Right lobe of liver (tissue), 6 donors: ENCODE measurements at regions not wholly inside any gene's neighbourhood (a gene's known extent, or its start where the extent isn't known, plus 50 kb on each side); places are given as distances from the start of the nearest gene placed in this dataset.

Source experiments
- ATAC-seq, 4 donors: fragments of 200-7000 bp; cut with Tn5 transposase; one replicate each; pipeline ENCODE4 v1.9.1; 2020; ENCODE audit warnings: mild to moderate bottlenecking in 4 of 4, moderate library complexity in 4 of 4
- DNase-seq, 3 donors: peaks; one replicate each; pipeline ENCODE4 v3.0.0-alpha.2; 2020
- H3K27ac ChIP-seq, 3 donors: fragments of 200-600 bp; one replicate each; pipeline ENCODE4 v1.8.0; 2022
- H3K27me3 ChIP-seq, 2 donors: fragments of 200-600 bp; one replicate each; pipeline ENCODE4 v1.8.0; 2022
- H3K36me3 ChIP-seq, 4 donors: fragments of 200-600 bp; sonication (generic) in 1 of 4; one replicate each; pipeline versions ENCODE4 v1.5.1 to v1.8.0; 2017 to 2022; ENCODE audit warnings: control low read depth in 1 of 4
- H3K4me1 ChIP-seq, 4 donors: fragments of 200-600 bp; sonication (generic) in 1 of 4; one replicate each; pipeline versions ENCODE4 v1.5.1 to v1.8.0; 2017 to 2022; ENCODE audit warnings: control low read depth in 1 of 4
- H3K4me3 ChIP-seq, 3 donors: fragments of 200-600 bp; one replicate each; pipeline ENCODE4 v1.8.0; 2022
- H3K9me3 ChIP-seq, 4 donors: fragments of 200-600 bp; sonication (generic) in 1 of 4; one replicate each; pipeline versions ENCODE4 v1.5.1 to v1.8.0; 2017 to 2022; ENCODE audit warnings: control low read depth in 1 of 4
- CTCF ChIP-seq, 4 donors: fragments of 200-600 bp in 3 of 4; fragments of 450-650 bp in 1 of 4; IDR thresholded peaks; one replicate each; pipeline versions ENCODE4 v1.5.1 to v1.8.0; 2016 to 2022; ENCODE audit warnings: antibody characterized with exemption in 4 of 4, mild to moderate bottlenecking in 2 of 4
- POLR2A ChIP-seq: fragments of 450-650 bp; IDR thresholded peaks from one replicate; pipeline ENCODE4 v1.6.1; 2017; ENCODE audit warnings: antibody characterized with exemption, mild to moderate bottlenecking
- WGBS: methylation state at CpG from one replicate; pipeline ENCODE4 v1.1.6; 2018; ENCODE audit warnings: low coverage, low lambda C conversion rate; ENCODE audit not compliant: insufficient coverage; ENCODE audit errors: missing lambda C conversion rate; 5-methylcytosine and 5-hydroxymethylcytosine counted together
- intact Hi-C, 2 donors: fragments of 100-400 bp; cut with DNase I; formaldehyde crosslinking; loops; one replicate each; pipeline versions ENCODE4 v1.11.2 to v1.14.1; 2022
- donor health status: DM: no; HTN: yes; CAD: no.
- donor health status: DM: no; HTN: no; CAD: no.
- donor health status: DM: no; HTN: no; CAD: no.
- donor health status: DM: no; HTN: yes; CAD: no.
- donor health status: DM: no; HTN: yes; CAD: no.

- intact Hi-C loops, result no loop called here
- Histone ChIP-seq H3K27me3 (no peaks in the 10 kb centered on the region), H3K9me3 (no peaks in the 10 kb centered on the region), H3K36me3 (no peaks in the 10 kb centered on the region), H3K27ac (no peak overlapping the region), H3K4me1 (no peaks in the 10 kb centered on the region), H3K4me3 (no peak overlapping the region)
- no peak for TF ChIP-seq CTCF (IDR thresholded peaks at IDR 0.05)
- no peak for TF ChIP-seq POLR2A
- DNase-seq, result no peak
- ATAC-seq, result no peak
- 73% methylated on average over 1 of the region's 1 CpG for WGBS
Observed at GRCh38 chr1:74995821-74996220, 138.4 kb upstream of the LHX8 start.

GRCh38 chr1:75010547-75010946 is 123.6 kb upstream of the LHX8 start:
- intact Hi-C loops, result no loop called here
- Histone ChIP-seq H3K27ac (no peak overlapping the region), H3K27me3 (no peaks in the 10 kb centered on the region), H3K9me3 (no peaks in the 10 kb centered on the region), H3K4me3 (no peak overlapping the region), H3K36me3 (no peaks in the 10 kb centered on the region), H3K4me1 (no peaks in the 10 kb centered on the region)
- ATAC-seq (no peak), DNase-seq (no peak)
- no peak for TF ChIP-seq POLR2A
- TF ChIP-seq CTCF (IDR thresholded peaks at IDR 0.05), result no peak
- 63% methylated on average over 2 of the region's 2 CpGs for WGBS

- Histone ChIP-seq H3K27ac (no peak overlapping the region), H3K4me1 (no peaks in the 10 kb centered on the region), H3K9me3 (no peaks in the 10 kb centered on the region), H3K4me3 (no peak overlapping the region), H3K36me3 (no peaks in the 10 kb centered on the region), H3K27me3 (no peaks in the 10 kb centered on the region)
- no peak for ATAC-seq
- no peak for DNase-seq
- intact Hi-C loops, result no loop called here
- no peak for TF ChIP-seq POLR2A
- no peak for TF ChIP-seq CTCF (IDR thresholded peaks at IDR 0.05)
Observed at GRCh38 chr1:75014250-75014649, 119.9 kb upstream of the LHX8 start.

DNA sequence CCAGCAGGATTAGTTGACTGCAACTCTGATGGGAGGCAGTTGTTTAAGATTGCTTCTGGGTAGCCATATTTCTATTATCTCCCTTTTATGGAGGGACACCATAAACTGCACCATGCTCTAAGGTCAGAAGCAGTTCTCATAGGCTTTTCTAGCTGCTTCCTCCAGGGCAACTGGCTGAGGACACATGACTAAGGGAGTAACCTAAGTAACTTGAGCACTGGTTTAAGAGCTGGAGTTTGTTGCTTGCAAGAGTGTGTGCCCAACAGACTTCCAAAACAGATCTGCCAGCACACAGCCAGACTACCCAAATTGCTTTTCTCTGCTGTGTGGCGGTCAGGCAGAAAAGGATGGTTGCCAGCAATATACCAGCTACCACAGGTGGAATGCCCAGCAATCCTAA is 111.2 kb upstream of the LHX8 start:
- 50% methylated on average over 1 of the region's 1 CpG for WGBS

More for the DNA sequence above, 111.2 kb upstream of the LHX8 start:
- ATAC-seq, result no peak
- TF ChIP-seq CTCF (IDR thresholded peaks at IDR 0.05) (no peak), POLR2A (no peak)
- Histone ChIP-seq H3K4me1 (no peaks in the 10 kb centered on the region), H3K36me3 (no peaks in the 10 kb centered on the region), H3K27ac (no peak overlapping the region), H3K4me3 (no peak overlapping the region), H3K27me3 (no peaks in the 10 kb centered on the region), H3K9me3 (no peaks in the 10 kb centered on the region)
- no peak for DNase-seq
- intact Hi-C loops, result no loop called here
